HG03432 (cell line): ENCODE measurements at regions not wholly inside any gene's neighbourhood (a gene's known extent, or its start where the extent isn't known, plus 50 kb on each side); places are given as distances from the start of the nearest gene placed in this dataset.

ENCODE experiments used
- ATAC-seq: cut with Tn5 transposase; IDR thresholded peaks from one replicate; pipeline ENCODE4 v1.9.1; 2021; ENCODE audit warnings: mild to moderate bottlenecking, moderate library complexity; ENCODE audit not compliant: unreplicated experiment

DNA sequence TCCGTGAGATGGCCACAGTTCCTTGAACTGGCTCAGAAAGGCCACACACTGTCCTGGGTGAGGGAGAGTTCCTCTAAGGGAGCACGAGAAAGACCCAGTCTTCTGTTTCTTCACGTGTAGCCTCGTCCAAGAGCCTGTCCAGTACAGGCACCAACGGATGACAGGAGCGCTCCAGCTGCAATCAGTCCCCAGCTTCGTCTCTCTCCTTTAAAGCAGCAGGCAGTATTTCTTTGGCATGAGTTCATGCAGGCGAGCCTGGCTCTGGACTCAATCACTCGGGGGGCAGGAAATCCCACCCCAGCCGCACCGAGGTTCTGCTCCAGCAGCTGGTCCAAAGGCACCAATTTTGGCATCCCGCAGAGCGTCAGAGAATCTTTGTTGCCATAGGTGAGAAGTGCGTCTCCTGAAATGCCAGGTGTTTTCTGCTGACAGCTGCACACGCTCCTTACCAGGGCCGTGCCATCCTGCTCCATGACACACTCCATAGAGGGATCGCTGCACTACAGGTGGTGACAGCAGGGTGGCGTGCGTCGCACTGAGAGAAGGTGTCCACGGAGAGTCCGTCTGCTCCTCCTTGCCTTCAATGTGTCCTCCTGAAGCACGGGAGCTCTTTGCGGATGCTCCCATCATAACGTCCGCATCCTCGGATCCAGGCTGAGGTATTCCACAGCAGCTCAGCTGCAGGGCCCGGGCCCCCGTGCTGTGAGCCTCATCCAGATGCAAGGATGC is 59.6 kb upstream of the AFDN start:
- no peak for ATAC-seq

DNA sequence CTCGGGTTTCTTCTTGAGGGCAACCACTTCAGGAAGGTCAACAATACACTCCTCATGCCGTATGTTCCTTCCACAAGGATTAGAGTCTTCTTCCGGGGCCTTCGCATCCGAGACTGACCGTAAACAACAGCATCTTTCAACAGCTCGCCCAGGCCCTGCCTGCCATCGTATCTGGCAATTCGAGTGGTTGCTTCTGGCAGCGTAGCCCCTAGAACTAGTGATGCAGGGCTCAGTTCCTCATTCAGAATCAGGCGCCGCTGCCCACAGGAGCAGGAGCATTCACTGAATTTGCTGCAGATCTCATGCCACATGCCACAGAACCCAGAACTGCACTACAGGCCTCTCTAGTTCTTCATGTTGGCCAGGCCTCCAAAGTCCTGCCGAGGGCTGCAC is 59.0 kb upstream of the AFDN start:
- no peak for ATAC-seq

DNA sequence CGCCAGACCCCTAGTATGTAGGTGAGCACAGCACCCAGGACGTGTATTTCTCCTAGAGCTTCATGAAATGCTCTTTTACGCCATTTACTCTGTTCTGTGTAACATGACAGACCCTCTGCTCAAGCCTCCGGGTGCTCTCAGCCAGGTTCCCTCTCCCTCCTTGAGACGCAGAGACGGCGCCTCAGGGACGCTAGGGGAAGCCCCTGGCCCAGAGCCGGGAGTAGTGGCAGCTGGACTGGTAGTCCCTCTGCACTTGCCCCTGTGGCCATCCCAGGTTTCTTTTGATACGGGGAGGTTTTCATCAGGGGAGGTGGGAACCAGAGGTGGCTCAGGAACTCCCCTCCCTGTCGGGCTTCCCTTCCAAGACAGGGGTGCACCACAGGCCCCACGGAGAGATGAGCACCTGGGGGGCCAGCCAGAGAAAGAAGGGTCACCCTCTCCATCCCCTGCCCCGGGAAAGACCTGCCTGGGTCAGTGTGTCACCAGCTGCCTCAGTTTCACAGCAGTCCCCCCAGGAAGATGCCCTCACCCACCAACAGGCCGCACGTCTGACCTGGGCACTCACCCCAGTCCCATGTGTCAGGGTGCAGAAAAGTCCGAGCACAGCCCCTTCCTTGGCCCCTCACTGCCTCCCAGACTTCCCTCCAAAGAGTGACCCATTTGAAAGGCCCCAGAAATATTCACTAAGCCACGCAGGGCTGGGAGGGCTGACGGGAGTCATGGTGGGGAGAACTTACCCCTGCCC is 58.1 kb upstream of the AFDN start:
- no peak for ATAC-seq

DNA sequence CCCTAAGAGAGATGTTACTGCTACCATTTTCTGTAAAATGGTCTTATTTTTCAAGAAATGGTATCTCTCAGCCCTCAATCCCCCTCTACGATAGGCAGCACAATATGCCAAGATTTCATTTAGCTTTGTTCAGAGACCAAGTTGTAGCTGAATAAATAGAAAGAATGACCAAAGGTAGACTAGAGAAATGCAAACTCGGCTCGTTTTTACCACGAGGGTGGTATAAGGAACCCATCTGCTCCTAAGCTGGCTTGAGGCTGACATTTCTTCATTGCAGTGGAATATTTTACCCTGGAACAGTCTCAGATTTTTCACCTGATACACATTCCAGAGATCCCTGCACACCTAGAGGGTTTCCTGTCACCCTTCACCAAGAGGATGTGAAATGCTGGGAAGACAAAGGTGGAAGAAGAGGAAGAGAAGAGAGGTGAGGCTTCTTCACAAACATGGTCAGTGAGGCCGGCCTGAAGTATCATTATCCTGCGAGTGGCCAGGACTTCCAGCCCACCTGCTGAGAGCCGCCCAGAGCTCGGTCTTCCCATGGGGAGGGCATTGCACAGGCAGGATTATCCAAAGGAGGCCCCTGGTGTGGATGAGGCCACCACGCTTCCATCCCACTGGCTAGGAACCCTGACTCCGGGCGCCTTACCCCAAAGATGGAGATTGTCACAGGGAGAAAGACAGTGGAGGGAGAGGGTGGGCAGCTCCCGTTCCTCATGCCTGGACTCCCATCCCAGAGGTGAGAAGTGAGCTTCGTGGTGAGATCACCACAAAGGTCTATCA is 57.1 kb upstream of the AFDN start:
- ATAC-seq: no peak

DNA sequence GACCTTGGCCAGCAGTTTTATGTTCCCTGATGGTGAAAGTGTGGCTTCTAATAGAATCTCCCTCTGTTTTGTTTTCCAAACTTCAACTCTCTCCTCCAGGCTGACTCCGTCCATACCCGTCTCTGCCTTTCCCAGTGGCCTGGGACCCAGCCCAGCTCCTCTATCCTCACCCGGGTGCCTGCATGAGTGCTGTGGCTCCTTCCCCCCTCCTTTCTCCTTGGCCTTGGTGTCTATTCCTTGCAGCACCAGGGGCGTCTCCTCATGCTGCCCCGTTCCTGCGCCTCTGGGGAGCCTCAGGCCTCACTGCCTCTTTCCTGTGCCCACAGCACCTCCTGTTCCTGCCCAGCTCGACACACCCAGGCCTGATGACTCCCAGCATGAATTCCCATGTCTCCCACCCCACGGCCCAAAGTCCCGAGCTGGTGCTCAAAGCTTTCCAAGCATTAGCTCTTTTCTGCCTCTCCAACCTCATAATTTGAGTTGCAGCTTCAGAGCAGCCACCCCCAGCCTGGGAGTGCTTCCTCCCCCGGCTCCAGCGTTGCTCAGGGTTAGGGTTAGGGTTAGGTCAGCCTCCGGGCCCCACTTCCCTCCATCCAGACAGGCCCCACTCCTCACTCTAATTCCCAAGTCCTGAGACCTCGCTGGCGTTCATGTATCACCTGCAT is 56.3 kb upstream of the AFDN start:
- no peak for ATAC-seq

DNA sequence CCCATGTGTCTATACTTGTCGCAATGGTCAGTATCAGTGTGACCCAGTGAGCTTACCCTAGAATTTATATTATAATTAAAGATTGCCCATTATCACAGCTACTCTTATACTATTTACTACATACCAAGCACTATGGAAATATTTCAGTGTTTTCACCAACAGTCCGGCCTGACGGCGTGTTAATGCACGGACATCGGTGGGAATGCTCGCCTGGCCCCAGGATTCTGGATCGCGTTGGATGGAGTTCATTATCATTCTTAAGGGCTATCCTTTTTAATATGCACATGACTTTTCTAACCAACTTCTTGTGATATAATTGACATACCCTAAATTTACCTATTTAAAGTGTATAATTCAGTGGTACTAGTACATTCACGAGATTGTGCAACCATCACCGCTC is 51.8 kb upstream of the AFDN start:
- no peak for ATAC-seq

DNA sequence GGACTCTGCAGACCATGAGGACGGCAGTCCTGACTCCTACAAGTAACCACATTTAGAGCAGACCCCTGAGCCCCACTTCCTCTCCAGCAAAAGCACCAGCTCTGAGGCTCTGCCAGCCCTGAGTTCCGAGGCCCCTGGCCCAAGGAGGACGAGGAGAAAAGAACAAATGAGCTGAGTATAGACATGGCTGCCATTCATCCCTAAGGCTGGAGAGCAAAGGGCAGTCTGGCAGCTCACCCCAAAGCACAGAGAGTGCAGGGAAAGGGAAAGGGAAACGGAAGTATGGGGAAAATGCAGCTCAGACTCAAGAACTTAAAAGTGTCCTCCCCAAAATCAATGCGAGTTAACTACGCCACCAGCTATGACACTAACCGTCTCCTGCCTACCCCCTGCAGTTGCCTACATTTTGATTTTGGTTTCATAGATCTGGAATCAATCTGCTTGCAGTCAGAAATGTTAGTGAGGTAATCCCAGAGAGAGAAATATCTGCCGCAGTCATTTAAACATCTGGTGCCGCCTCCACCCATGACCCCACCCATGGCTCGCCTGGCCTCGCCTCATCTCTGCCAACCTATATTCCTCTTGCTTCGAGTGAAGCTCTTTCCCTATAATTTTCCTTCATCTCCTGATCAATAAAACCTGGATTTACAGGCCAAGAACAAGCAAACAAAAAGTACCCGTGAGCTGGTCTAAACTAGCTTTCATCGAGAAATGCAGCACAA is 49.6 kb upstream of the AFDN start:
- no peak for ATAC-seq
